ENCODE measurements at regions not wholly inside any gene's neighbourhood (a gene's known extent, or its start where the extent isn't known, plus 50 kb on each side); places are given as distances from the start of the nearest gene placed in this dataset.

DNA sequence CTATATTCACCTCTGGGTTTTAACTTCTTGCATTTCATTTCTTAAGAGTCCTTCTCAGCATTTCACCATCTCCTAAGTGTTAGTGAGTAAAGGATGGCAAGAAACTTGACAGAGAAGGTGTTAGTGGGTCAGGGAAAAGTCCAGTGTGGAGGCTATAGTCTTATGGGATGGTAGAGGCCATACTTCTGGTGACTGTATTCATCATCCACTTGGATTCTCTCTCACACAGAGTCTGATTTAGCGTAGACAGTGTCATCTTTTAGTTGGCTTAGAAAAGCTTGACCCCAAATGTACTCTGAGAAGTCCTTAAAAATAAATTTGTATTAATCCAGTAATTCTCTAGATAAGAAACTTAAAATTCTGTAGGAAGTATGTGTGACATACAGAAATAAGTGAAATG, 232.4 kb upstream of the FBXO33 start:
- TF ChIP-seq, protein P1, sequence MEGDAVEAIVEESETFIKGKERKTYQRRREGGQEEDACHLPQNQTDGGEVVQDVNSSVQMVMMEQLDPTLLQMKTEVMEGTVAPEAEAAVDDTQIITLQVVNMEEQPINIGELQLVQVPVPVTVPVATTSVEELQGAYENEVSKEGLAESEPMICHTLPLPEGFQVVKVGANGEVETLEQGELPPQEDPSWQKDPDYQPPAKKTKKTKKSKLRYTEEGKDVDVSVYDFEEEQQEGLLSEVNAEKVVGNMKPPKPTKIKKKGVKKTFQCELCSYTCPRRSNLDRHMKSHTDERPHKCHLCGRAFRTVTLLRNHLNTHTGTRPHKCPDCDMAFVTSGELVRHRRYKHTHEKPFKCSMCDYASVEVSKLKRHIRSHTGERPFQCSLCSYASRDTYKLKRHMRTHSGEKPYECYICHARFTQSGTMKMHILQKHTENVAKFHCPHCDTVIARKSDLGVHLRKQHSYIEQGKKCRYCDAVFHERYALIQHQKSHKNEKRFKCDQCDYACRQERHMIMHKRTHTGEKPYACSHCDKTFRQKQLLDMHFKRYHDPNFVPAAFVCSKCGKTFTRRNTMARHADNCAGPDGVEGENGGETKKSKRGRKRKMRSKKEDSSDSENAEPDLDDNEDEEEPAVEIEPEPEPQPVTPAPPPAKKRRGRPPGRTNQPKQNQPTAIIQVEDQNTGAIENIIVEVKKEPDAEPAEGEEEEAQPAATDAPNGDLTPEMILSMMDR (IDR thresholded peaks at IDR 0.05) = no peak
- TF ChIP-seq POLR2AphosphoS5 (IDR thresholded peaks at IDR 0.05; ENCODE audit: low read depth, low read length) = no peak
- TF ChIP-seq, protein P2, sequence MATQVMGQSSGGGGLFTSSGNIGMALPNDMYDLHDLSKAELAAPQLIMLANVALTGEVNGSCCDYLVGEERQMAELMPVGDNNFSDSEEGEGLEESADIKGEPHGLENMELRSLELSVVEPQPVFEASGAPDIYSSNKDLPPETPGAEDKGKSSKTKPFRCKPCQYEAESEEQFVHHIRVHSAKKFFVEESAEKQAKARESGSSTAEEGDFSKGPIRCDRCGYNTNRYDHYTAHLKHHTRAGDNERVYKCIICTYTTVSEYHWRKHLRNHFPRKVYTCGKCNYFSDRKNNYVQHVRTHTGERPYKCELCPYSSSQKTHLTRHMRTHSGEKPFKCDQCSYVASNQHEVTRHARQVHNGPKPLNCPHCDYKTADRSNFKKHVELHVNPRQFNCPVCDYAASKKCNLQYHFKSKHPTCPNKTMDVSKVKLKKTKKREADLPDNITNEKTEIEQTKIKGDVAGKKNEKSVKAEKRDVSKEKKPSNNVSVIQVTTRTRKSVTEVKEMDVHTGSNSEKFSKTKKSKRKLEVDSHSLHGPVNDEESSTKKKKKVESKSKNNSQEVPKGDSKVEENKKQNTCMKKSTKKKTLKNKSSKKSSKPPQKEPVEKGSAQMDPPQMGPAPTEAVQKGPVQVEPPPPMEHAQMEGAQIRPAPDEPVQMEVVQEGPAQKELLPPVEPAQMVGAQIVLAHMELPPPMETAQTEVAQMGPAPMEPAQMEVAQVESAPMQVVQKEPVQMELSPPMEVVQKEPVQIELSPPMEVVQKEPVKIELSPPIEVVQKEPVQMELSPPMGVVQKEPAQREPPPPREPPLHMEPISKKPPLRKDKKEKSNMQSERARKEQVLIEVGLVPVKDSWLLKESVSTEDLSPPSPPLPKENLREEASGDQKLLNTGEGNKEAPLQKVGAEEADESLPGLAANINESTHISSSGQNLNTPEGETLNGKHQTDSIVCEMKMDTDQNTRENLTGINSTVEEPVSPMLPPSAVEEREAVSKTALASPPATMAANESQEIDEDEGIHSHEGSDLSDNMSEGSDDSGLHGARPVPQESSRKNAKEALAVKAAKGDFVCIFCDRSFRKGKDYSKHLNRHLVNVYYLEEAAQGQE (IDR thresholded peaks at IDR 0.05; ENCODE audit: insufficient read depth in 1 of 2, low read depth in 2 of 2, low read length in 1 of 2) = no peak

All from Panc1 (cell line).